Fibroblast of skin of left biceps (primary cell): ENCODE measurements at regions not wholly inside any gene's neighbourhood (a gene's known extent, or its start where the extent isn't known, plus 50 kb on each side); places are given as distances from the start of the nearest gene placed in this dataset.
"Not testable (repeated sequence)": the region's sequence is repeated elsewhere in the genome, so short reads cannot be mapped to it uniquely, and the experiment has no call there.

Experiments
- DNase-seq, 2 experiments: peaks; one replicate each; pipeline ENCODE4 v3.0.0-alpha.2; 2013; ENCODE audit warnings: low read depth in 2 of 2

DNA sequence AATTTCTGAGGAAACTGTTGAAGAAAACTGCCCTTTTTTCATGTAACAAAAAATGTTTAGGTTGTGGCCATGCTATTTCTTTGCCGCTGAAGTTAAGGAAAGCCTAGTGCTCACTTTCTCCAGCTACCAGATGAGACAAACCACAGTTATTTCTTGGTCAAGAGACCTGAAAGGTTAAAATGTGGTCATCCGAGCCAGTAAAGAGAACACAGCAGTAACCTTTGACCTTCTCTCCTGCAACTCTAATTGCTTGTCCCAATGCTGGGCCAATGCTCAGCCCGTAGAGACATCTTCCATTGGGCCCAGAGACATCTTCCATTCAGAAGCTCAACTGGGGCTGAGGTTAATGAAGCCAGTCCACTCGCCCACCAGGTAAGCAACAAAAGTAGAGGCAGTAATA lies 109.8 kb upstream of the CPSF6 start:
- no peak for DNase-seq

DNA sequence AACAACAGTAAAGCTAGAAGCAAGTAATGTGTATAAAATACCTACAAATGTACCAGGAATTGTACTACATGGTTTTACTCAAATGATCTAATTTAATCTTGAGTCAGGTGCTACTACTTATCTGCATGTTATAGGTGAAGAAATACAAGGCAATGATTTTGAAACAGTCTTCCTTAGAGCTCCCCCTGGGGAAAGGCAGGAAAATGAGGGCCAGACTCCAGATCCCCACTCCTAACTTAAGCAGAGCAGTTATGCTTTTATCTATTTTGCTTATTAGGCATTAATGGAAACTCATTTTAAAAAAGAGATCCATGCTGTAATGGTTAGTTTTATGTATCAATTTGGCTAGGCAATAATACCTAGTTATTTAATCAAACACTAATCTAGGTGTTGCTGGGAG lies 109.3 kb upstream of the CPSF6 start:
- no peak for DNase-seq

DNA sequence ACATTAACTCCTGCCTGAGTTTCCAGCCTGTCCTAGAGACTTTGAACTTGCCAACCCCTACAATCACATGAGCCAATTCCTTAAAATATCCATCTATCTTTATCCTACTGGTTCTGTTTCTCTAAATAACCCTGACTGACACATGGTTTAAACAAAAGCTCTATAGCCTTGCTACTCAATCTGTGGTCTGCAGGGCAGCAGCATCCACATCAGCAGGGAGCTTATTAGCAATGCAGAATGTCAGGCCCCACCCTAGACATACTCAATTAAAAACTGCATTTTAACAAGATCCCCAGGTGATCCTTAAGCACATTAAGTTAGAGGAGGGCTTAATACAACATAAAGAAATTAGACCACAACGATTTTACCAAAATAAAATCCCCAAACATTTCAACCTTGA lies 108.3 kb upstream of the CPSF6 start:
- DNase-seq = no peak

DNA sequence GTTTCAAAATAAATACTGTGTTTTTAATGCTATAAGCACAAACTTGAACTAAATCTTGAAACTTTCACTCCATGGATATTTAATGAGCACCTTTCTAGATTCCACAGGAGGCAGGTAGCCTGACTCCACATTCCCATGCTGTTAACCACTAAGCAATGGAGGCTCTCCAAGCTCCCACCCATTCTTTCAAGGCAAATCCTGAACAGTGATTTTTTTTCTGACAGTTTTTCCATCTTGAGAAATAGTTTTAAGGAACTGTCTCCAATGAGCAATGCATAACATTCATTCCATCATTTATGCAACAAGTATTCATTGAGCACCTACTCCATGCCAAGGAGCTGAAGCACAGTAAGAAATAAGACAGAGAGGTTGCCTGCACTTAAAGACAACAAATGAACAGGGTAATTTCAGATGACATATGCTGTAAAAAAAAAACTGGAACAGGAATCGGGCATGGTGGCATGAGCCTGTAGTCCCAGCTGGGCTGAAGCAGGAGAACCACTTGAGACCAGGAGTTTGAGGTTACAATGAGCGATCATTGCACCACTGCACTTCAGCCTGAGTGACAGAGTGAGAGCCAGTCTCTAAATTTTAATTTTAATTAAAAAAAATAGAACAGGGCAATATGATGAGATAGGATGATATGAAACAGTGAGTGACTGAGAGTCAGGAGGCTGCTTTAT lies 102.3 kb upstream of the CPSF6 start:
- no peak for DNase-seq

DNA sequence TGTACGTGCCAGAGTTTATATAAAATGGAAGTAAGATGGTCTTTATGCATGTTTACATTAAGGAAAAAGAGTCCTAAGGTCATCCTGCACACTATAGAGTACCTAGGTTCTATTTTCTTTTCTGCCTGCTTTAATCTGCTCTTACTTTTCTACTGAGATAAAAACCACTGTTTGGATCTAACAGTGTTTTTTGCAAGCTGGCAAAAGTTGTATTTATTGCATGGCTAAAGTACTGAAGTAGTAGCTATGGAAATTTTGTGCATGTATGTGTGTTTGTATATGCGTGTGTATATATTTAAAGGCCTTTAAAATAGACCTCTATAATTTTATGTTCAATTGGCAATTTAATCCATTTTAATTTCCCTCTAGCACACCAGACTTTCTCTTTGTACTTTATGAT lies 98.3 kb upstream of the CPSF6 start:
- no peak for DNase-seq

DNA sequence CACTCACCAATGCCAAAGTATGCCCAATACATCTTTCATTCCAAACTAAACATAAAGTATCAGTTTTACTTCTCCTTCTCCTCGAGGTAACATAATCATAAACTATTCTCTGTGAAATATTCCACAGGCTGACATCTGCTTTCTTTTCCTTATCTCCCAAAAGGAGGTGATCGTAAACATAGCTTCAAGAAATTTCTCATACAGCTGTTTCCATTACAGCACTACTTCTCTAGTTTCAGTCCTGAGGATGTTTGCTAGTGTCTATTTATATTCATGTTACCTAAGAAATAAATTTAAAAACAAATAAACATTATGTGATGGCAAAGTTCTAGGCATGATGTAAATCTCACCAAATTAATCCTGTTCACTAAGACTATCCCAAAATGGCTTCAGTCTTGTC lies 90.1 kb upstream of the CPSF6 start:
- no peak for DNase-seq

DNA sequence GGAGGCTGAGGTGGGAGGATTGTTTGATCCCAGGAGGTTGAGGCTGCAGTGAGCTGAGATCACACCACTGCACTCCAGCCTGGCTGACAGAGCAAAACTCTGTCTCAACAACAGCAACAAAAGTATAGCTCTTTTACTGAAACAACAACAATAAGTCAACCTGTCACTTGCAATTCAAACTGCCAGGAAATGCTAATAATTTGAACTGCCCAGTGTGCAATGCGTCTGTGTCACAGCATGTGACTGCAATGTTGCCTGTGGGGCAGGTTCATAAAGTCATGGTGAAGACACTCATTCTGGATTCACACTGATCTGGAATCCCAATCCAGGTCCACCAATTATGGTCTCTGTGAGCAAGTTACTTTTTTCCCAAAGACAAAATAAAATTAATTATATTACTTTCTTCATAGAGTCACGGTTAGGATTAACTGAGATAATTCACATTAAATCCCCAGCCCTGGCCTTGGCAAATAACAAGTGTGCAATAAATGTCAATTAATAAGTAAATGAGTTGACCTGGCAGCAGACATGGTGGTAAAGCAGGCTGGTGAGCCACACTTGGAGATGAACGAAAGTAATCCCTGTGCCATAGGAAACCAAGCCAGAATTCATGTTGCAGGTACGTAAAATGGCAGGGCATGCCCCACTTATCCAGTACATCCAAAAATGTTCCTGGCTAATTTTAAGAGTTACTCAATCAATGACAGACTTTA lies 89.1 kb upstream of the CPSF6 start:
- DNase-seq = no peak

DNA sequence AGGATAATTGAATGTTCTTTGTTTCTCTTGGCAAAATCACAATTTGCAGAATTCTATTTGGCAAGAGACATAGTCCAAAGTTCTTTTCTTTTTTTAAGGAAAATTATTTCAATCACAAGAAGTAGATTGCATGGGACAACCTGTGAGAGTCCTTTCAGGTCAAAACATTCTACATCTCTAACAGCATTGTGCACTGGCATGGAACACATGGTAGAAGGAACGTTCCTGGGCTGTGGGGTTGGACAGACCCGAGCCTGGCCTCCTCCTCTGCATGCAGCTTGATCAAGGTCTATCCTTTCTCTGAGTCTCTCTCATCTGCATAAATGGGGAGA lies 88.6 kb upstream of the CPSF6 start:
- DNase-seq = no peak

DNA sequence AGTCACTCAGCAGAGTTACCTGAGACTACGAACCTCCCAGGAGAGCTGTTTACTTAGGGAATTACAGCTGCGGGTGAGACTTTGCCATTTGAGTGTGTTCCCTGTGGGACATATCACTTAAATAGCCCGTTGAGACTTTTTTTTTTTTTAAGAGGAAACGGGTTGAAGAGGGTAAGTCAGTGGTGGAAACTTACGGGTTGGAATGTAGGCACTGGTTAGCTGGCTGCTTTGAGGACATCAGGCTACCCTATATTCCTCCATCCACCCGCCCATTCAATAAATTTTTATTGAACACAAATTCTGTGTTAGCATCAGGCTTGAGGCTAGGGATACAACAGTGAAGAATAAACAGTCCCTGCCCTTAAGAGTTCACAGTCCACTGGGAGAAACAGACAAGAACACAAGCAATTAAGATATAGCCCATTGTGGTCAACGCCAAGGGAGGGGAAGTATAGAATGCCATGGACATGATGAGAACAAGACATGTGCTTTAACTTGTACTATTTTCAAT lies 88.1 kb upstream of the CPSF6 start:
- no peak for DNase-seq

DNA sequence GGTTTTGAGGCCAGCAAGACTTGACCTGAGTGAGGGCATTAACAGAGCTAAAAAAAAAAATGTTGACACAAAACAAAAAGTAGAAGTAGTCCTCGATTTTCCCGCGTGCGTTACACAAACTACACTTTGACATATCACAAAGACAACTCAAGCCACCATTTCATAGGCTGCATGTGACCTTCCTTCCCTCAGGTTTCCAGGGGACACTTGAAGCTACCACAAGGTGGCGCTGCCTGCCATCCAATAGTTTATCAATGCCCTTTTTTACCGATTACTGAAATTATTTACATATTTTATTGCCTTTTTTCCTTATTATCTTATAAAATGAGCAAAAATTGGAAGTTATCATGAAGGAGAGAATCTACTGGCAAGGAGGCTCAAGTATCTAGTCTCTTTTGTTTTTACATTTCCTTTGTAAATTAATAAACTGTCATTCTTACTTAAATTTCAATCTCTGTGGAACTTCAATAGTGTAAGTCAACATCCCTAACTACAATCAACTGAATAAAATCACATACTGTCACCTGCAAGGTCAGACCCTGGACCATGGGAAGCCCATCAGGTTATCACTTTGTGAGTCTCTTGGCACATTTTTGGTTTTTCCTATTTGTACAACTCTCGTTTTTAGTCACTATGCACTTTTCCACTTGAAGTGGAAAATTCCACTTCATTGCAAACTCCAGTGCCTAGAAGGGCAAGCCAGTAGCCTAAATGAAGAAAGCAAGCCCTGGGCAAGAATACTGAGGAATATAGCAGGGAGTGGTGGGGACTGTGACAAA lies 84.6 kb upstream of the CPSF6 start:
- no peak for DNase-seq

DNA sequence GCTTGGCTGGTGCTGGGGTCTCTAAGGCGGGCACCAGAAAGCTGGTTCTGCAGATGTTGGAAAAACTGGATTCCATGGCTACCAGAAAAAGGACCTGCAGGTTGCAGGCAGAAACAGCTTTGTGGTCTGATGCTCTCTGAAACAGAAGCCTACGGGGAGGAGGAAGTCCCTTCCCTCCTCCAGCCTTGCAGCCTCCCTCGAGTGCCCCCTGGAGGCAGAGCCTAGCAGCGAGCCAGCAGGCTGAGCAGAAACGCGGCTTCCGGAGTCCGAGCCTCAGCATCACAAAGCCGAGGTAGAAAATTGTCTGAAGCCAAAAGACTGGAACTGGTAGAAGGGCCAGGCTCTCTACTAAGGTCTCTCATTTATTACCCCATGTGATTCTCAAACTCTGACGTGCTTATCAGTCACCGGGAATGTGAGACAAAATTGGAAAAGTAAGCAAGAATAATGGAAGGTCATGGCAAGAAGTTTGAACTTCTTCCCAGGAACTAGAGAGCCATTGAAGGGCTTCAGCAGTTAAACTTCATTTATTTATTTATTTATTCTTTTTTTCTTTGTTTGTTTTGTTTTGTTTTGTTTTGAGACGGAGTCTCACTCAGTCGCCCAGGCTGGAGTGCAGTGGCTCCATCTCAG lies 82.2 kb upstream of the CPSF6 start:
- peak; percentile 33 to 44 for DNase-seq

DNA sequence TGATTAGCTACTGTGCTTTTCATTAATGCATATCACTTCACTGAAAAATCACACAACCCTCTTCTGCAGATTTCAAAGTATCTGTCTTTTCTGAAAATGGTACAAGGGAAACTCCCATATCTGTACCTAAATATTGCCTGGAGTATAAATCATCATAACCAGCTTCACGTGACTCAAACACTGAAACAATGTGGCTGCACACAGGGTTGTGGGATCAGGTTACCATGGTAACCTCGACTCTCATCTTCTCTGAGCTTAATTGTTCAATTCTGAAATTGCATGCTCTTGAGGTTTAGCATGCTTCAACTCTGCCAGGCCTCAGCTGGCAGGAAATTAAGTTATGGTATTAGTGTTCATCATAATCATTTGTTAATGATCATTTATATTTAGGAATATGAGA lies 77.5 kb upstream of the CPSF6 start:
- no peak for DNase-seq

DNA sequence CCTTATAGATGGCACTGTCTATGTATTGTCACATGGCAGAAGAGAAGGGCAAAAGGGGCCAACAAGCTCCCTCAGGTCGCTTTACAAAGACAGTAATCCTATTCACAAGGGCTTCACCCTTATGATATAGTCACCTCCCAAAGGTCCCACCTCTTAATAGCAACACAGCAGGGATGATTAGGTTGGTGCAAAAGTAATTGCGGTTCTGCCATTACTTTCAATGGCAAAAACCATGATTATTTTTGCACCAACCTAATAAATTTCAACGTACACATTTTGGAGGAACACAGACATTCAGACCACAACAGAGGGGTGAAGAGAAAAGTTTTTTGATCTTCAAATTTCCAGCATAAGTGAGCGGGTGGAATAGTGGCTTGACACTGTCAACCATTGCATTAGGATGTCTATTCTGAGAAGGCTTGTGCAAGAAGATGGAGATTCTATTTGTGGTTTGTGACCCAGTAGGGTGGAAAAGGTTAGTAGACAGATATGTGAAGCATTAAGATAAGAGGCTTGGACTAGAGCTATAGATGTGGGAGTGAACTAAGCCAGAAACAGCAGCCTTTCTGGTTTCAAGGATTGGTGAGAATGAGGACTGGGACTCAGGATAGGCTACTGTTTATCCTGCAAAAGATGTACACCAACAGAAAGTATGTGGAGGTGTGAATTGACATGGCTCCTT lies 75.5 kb upstream of the CPSF6 start:
- DNase-seq = no peak

DNA sequence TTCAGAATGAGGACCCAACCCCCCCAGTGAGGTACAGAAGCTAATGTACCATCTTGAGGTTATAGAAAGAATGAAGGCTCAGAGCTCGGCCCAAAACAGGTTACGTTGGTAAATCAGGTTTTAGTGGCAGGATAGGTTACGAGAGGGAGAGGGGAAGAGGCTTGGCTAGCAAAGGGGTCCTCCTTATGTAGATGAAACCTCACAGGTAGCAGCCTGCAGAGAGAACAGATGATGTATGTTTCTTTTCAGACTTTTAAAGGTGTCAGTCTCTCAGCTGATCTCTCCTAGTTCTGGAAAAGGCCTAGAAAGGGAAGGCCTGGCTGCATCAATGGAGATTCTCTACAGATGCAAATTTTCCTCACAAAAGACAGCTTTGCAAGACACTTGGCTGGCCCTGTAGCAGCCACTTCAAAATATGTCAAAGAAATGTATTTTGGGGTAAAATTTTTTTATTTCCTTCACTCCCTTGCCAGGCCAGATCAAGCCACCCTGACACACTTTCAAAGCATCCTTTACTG lies 71.7 kb upstream of the CPSF6 start:
- DNase-seq = no peak

DNA sequence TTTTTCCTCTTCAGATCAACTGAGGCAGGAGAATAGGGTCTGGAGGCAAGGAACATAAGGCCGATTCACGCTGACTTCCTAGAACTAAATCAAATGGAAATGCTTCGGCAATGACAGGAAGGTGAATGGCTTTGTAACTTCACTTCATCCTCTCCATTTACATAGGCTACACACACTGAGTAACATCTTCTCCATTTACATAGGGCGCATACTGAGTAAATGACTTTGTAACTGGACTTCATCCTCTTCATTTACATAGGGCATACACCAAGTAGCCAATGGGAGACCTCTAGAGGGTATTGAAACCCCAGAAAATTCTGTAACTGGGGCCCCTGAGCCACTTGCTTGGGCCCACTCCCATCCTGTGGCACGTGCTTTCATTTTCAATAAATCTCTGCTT lies 71.0 kb upstream of the CPSF6 start:
- no peak for DNase-seq

DNA sequence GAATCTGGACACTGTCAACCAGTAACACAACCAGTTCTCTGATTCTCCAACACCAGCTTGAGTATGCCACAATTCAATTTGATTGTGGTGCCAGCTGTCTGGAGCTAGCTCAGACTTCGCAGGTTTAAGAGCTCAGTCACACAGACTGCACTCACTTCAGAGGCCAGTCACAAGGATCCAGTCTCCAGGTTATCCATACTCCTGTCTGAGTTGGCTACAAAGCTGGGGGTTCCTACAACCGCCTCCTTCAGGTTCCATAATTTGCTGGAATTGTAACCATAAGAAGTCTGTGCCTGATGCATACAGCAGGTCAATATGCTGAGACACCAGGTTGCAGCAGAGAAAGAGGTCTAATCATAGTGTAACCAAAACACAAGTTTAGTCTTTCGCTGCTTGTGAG lies 70.5 kb upstream of the CPSF6 start:
- DNase-seq = no peak

DNA sequence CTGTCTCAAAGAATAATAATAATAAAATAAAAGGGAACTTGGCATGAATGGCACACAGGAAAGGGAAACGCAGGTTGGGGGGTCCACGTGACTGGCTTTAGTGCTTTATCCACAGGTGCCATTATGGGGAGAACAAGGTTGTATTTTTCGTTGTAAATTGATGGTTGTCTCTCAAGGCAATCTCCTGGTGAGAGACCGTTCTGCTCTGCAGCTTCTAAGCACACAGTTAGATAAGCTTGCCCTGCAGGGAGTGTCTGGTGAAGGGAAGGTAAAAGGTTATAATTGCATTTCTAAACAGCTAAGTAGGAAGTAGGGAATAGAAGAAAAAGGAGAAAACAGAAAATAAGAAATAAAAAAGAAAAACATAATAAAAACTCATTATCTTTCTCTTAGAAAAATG lies 69.1 kb upstream of the CPSF6 start:
- no peak for DNase-seq

DNA sequence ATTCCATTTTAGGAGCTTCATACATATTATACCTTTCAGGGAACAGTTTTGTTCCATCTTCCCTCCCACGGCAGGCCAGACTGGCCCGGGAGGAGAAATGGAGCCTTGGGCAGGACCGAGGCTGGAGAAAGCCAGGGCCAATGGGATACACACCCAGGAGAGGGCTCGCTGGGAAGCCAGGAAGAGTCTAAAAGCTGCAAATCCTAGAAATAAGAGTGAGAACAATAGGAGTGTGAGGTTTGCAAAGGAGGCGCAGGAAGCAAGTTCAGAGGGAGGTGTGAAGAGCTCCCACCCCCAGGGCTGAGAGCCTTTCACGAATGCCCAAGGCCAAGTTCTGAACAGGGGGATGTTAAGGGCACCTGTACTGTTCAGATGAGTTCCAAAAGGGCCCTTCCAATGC lies 67.5 kb upstream of the CPSF6 start:
- no peak for DNase-seq

DNA sequence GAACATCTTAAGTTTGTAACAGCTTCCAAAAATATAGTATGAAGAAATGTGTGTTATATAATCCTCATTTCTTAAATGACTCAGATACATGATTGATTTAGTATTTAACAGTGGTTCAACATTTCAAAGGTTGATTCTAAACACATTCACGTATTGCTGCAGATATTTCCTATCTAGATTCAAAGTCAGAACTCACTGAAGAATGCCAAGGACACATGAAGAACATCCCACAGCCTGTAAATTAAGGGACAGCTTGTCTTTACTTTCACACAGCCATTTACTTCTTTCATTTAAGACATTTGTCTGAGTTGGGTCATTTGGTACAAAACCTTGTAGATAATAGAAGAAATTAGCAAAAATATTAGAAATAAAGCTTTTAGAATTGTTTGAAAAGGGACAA lies 66.9 kb upstream of the CPSF6 start:
- DNase-seq = no peak

DNA sequence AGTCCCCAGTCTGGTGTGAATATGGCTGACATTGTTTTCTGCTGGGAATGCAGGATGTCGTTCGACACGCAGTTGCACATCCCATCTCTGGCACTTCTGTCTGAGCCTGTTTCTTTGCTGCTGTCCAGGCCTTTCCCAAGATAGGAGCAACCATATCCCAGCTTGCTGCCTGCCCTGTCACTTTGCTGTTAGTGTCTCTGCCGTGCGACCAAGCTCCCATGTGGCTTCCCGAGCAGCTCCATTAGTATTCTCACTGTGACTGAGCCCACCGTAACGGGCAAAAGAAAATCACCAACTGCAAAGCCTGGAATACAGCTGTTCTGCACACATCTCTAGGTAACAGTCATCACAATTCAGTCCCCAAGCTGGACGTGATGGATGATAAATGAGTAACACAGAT lies 66.0 kb upstream of the CPSF6 start:
- no peak for DNase-seq

DNA sequence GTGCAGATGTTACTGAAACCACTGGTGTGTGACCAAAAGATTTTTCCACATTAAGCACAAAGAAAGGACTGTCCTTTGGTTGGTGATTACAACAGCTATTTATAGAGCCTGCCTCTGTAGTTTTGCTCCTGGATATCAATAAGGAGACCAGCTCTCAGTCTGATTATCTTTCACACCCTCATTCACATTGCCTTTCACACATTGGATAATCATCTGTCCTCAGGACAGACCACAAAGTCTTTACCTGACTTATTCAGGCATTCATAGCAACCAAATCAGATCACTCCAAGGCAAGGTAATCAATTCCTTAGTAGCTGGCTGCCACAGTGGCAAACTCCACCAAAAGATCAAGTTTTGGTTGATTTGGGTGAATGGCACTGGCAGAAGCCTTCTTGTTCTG lies 59.6 kb upstream of the CPSF6 start:
- no peak for DNase-seq

DNA sequence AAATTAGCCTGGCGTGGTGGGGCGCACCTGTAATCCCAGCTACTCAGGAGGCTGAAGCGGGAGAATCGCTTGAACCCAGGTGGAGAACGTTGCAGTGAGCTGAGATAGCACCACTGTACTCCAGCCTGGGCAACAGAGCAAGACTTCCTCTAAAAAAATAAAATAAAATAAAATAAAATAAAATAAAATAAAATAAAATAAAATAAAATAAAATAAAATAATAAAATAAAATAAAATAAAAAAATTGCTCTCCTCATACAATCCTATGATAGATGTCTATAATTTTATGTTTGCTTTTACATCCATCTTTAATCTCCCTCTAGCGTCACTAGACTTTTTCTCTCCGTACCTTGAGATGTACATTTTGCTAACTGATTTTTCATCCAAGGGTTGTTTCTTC lies 51.8 kb upstream of the CPSF6 start:
- DNase-seq = not testable (repeated sequence)
